ENCODE measurements at regions not wholly inside any gene's neighbourhood (a gene's known extent, or its start where the extent isn't known, plus 50 kb on each side); places are given as distances from the start of the nearest gene placed in this dataset.
"Not testable (repeated sequence)": the region's sequence is repeated elsewhere in the genome, so short reads cannot be mapped to it uniquely, and the experiment has no call there.

- not testable (repeated sequence) for TF ChIP-seq MAX (IDR thresholded peaks at IDR 0.05); TAF1 (conservative IDR thresholded peaks at IDR 0.05); REST (IDR thresholded peaks at IDR 0.05); CTCF (IDR thresholded peaks at IDR 0.05; ENCODE audit: low read depth, low read length, missing input control); SP1 (IDR thresholded peaks at IDR 0.05); RAD21 (IDR thresholded peaks at IDR 0.05); ATF3 (IDR thresholded peaks at IDR 0.05); JUND (IDR thresholded peaks at IDR 0.05); RXRA (IDR thresholded peaks at IDR 0.05)
These were observed 139.1 kb downstream of the TNFRSF13B start for GRCh38 chr17:16832853-16833252.

Measured in liver (tissue), 3 donors.